Fibroblast of gingiva (primary cell): ENCODE measurements at regions not wholly inside any gene's neighbourhood (a gene's known extent, or its start where the extent isn't known, plus 50 kb on each side); places are given as distances from the start of the nearest gene placed in this dataset.
"Not testable (repeated sequence)": the region's sequence is repeated elsewhere in the genome, so short reads cannot be mapped to it uniquely, and the experiment has no call there.

Experiments
- DNase-seq: peaks from one replicate; pipeline ENCODE4 v3.0.0-alpha.2; 2011; ENCODE audit warnings: low read depth

DNA sequence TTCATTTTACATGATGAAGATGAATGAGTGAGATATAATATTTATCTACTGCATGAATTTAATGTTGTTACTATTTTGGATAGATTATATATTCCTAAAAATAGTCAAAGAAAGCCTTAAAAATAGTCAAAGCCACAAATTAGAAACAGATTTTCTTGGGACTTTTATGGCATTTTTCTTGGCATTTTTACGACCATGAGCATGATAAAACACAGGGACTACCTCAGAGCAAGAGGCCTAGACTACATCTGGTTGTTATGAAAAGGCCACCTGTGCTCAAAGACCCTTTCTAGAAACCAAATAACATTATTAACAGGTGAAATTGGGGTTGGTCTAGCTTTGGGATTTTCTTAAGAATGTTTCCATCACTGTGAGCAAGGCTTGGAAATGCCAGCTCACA is 281.0 kb downstream of the OXSM start:
- DNase-seq: no peak

DNA sequence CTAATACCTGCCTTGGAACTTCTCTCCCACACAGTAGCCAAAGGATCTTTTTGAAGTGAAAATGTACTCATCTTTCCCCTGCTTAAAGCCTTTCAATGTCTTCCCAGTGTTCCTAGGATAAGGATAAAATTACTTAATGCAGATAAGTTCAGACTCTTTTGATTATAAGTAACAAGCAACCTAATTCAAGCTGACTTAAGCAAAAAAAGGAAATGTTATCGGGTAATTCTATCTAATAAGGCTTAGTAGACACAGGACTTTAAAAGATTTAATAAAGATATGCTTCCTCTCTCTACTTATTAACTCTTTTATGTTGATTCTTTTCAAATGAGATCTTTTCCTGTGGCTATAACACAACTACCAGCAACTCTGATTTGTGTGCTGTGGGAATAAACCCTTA is 284.2 kb downstream of the OXSM start:
- DNase-seq: no peak

DNA sequence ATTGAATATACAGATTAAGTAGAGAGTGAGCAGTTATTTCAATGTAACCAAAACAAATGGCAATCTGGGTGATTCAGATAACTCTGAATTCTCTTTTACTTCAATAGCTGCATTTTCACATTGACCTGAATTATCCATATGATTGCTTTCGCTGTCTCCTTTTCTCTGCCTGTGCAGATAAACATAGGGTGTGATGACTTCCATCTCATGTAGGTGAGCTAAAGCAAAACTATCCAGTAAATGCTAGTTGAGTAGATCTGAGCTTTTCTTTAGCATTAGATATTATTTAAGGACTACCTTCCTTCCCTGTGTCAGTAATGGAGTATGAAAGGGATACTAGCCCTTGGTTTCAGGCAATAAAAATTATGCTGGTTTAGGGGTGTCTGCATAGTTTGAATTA is 288.6 kb downstream of the OXSM start:
- DNase-seq: no peak

DNA sequence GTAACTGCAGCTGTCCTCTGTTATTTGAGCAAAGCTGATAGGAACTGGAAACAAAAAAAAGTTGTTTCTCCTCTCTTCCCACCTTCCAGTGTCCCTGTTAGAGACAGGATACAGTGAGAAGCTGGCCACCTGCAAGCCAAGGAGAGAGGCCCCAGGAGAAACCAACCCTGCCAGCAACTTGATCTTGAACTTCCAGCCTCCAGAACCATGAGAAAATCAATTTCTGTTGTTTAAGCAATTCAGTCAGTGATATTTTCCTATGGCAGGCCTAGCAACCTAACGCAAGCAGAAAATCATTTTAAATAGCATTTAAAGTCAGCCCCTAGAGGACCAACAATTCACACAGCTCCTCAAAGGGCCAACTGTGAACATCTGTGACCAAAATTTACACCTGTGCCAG is 291.3 kb downstream of the OXSM start:
- no peak for DNase-seq

DNA sequence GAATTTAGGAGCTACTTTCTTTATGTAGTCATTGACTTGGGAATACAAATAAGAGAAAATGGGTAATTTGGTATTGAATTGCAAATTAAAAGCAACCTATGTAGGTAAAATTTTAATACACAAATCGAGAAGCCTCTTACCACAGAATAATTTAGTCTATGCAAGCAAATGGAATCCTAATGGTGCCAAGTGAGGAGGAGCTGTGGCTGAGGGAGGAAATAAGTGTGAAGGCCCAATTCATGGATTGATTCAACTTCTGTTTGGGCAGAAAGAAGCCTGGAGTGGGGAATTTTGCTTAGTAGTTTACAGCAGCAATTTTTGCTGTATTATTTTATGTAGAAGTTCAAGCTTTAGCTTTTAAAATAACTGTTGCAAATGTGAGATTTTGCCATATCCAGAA is 291.9 kb downstream of the OXSM start:
- DNase-seq: no peak

DNA sequence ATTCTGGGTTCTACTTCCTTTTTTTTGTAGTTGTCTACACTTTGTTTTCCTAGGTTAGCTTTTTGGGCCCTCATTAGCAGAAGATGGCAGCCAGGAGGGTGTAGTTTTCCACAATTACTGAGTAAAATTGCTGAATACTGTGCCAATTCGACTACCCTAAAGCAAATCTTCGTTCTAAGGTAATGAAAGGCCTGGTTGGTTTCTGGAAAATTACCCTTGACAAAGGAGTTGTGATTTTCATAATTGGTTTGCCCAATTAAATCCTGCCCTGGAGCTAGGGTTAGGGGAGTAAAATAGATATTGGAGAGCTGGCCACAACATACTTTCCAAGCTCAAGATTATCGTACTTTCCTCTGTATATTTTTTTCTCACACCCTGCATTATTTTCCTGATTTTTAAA is 293.0 kb downstream of the OXSM start:
- DNase-seq: no peak

DNA sequence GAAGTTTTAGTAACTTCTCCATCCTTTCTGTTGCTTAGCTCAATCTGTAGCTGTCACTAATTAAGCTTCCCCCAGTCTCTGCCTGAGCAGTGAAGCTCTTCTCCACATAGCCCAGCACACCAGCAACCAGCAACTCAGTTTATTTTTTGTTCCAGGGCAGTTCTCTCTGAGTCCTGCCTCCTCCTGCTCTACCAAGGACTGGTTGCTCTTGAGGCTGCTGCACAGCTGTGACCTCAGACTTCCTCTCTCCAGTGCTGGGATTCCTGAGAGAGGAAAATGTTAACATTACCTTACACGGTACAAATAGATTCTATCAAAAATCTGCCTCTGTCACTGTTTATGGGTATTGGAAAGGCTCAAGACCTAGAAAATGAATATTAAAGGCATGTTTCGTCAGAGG is 294.7 kb downstream of the OXSM start:
- no peak for DNase-seq

DNA sequence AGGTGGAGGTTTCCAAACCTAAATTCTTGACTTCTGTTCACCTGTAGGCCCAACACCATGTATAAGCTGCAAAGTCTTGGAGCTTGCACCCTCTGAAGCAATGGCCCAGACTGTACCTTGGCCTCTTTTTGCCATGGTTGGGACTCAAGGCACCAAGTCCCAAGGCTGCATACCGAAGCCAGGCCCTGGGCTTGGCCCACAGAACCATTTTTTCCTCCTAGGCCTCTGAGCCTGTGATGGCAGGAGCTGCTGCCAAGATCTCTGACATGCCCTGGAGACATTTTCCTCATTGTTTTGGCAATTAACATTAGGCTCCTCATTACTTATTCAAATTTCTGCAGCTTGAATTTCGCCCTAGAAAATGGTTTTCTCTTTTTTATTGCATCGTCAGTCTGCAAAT is 297.9 kb downstream of the OXSM start:
- DNase-seq: no peak

DNA sequence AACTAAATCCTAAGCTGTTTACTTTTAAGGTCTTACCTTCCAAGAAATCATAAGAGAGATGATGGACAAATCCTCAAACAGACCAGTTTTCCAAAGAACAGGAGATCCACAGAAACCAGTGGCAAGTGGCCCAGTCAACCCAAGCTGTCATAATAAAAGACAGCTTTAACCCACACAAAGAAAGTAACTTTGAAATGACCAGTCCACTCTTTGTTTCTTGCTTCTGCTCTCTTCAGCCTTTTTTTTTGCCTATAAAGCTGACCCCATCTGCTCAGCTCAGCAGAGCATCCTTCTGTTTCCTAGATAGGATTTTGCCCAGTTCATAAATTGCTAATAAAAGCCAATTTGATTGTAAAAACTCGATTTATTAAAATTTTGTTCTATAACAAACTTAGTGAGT is 299.4 kb downstream of the OXSM start:
- no peak for DNase-seq

DNA sequence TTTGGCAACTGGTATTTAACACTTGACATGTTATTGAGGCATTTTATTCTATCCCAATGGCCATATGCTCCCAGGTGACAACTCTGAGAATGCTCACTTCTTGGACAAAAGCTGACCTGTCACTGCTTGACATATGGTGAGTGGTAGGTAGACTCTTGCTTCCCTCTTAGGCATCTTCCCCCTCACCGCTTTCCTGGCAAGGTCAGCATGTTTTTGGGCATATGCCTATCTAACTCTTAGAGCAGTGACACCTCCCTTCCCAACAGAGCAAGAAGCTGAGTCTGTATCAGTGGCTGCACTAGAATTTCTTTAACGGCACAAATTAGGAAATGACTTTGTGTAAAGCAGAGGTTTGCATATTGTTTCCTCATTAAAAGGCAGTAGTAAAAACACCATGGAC is 300.7 kb downstream of the OXSM start:
- DNase-seq: no peak

DNA sequence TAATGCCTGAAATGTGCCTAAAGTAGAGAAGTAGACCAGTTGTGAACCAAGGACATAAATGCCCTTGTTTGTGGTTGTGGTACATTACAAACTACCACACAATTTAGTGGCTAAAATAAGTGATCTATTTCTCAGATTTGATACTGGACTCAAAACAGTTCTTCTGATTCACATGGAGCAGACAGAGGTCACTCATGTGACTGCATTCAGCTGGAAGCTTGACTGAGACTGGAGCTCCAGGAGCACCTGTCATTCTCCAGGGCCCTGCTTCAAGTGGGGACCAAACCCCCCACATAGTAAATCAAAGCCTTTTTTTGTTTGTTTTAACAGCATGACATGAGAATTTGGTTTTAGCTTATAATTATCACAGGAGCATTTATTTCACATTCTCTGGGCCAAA is 301.2 kb downstream of the OXSM start:
- no peak for DNase-seq

DNA sequence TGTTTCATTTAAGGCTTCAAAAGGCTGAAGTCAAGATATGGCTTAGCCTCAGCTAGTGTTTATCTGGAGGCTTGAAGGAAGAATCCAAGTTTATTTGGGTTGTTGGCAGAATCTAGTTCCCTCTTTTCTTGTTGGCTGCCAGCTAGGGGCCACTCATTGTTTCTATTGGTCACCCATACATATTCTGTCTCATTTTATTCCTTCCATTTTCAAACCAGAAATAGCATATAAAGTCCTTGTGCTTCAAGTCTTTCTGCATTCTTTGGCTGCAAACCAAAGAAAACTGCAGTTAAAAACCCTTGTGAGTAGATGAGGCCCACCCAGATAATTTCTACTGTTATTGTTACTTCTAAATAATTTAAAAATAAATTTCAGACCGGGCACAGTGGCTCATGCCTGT is 301.7 kb downstream of the OXSM start:
- DNase-seq: no peak

DNA sequence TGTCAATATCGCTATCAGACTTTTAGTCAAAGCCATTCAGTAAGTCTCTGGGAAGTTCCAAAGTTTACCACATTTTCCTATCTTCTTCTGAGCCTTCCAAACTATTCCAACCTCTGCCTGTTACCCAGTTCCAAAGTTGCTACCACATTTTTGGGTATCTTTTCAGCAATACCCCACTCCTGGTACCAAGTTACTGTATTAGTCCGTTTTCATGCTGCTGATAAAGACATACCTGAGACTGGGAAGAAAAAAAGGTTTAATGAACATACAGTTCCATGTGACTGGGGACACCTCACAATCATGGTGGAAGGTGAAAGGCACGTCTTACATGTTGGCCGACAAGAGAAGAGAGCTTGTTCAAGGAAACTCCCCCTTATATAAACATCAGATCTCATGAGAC is 307.2 kb downstream of the OXSM start:
- DNase-seq: not testable (repeated sequence)

DNA sequence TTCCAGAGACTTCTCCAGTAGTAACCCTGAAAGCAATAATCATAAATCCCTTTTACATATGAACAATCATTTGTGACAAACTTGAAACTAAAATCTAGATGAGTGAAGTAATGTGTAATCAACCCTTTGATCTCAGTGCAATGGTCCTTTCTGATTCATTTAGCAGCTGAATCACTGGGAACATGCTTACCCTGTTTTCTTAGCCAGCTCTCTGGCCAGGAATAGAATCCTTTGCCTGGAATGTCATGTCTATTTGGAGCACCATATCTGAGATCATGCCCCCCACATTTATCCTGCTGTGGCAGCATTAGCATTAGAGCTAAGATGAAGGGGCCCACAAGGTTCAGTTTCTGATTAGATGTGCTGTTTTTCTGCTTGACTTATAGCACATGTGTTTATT is 309.8 kb downstream of the OXSM start:
- no peak for DNase-seq

DNA sequence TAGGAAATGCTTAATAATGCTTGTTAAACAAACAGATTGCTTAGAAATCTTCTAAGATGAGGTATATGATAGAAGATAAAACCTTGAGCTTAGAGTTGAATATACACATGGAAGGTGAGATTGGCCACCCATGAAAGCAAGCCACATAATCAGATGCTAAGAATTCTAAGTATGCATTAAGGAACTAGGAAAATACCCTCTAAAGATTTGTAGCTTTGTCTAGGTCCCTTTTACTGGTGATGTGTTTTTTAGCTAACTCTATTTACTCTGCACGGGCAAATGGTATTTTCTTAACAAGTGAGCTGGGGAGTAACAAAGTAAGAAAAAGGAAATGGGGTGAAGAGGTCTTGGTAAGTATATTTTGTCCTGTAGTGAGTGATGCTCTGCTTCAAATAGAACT is 310.3 kb downstream of the OXSM start:
- DNase-seq: no peak

DNA sequence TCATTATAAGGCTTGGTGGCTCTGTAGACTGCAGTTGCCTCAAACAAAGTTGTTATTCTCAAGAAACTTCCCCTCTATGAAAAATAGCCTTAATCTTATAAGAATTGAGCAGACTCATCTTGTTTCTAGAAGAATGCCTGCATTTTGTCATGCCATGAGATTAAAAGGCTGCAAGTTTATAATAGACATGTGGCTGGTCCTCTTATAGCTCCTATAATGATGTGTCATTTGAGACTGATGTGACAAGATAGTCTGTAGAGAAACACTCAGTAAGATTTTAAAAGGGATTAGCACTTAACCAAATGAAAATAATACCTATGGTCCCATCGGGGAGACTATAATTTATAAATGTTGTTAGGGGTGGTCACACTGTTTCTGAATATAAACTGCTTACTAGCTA is 312.5 kb downstream of the OXSM start:
- no peak for DNase-seq

DNA sequence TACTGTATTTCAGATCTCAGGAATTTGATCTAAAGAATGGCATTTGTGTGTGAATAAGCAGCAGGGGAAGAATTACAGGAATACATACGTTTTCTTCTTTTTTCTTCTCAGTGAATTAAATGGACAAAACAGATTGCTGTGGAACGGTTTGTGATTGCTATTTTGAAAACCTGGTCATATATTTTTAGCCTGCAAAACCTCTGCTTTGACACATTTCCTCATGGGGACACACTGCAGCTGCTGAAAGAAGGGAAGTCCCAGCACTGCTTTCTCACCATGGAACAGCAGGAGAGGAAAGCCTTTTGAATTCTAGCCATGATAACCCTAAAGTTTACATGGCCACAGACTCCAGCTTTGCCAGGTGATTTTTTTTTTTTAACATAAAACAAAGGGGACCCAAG is 315.0 kb downstream of the OXSM start:
- DNase-seq: no peak

DNA sequence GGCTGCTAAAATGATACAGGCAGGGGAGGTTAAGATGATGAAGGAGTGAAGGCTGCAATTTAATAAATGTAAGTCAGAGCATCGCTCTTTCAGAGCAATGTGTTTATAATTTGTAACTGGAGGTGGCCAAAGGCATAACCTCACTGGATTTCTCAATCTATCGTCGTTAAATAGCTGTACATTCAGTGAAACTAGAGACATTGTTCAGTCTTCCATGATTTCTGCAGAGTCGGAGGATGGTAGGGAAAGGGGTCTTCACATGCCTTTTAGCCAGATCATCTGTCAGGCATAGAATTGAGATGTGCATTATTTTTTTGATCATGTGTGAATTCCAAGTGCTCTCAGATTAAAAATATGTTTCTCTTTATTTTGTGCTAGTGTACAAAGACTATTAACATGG is 315.4 kb downstream of the OXSM start:
- no peak for DNase-seq

DNA sequence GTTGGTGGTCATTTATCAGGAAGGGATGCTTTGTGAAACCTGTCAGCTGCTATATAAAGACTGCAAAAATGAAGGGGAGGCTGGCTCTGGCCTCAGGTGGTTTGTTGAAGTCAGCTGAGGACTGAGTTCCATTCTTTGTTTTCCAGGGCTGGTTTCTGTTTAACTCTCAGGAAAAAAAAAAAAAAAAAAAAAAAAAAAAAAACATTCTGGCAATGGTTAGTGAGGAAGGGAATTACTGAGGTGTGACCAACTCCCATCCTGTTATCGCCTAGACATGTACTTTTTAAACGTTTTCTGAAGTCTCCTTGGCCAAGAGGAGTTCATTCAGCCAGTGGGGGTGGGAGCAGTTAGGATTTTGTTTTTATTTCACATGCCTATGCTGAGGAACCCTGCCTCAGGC is 316.3 kb downstream of the OXSM start:
- no peak for DNase-seq

DNA sequence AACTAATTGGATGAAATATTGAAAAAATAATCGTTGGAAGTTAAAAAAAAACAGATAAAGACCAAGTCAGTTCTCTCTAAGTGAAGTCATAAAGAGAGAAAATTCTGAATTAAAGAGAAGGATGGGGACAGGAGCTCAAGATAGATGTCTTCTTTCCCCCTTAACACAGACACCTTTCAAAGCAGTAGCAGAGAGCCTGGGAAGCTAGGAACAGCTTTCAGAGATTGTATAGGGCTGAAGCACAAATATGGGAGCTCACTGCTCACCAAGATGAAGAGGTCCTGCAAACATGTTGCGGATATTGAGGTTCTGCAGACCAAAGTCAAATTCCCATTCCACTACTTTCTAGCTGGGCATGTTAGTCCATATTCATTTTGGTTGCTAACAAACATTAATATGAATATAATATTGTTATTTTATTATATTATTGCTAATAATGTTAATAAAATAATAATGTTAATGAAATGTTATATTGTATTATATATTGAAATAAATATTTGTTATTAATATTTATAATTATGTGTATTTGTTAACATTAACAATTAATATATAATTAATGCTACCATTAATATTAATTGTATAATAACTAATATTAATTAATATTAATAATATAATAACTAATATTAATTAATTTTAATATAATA is 319.1 kb downstream of the OXSM start:
- no peak for DNase-seq

DNA sequence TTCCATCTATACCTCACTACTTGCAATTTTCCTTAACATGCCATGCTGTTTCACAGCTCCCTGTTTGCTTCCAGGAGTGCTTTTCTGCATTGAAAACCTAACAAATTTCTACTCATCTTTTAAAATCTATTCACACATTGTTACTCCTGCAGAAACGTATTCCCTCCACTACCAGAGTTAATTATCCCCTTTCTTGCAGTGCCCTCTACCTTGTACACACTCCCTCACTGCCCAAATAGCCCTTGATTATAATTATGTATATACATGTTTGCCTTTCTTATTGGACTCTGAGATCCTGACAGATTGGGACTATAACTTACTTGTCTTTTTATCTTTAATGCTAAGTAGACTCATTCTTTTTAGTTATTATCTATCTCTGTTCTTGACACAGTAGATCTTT is 325.0 kb downstream of the OXSM start:
- no peak for DNase-seq

DNA sequence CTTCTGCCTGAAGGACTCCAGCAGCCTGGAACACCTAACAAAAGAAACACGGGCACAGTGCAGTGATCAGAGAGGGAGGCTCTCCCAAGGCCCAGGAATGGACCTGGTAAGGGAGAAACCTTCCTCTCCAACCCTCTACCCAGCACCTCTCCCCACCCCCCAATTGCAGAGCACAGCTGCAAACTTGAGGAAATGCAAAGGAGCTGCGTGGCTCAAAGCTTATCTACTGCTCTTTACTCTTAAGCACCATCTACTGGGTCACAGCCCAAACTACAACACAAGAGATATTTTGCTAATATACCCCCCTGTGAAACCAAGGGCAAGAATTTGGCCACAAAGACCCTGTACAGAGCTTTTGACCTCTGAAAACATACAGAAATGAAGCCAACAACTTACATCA is 328.3 kb downstream of the OXSM start:
- no peak for DNase-seq

DNA sequence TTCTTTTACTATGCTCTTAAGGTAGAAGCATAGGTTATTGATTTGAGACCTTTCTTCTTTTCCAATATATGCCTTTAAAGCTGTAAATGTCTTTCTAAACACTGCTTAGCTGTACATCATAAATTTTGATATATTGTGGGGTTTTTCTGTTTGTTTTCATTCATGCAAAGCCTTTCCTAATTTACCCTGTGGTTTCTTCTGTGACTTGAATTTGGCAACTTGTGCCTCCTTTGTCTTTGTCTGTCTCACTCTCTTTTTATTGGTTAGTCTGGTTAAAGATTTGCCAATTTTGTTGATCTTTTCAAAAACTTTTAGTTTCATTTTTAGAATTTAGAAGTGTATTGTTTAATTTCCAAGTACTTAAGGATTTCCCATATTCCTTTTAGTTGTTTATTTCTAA is 343.1 kb downstream of the OXSM start:
- DNase-seq: no peak

DNA sequence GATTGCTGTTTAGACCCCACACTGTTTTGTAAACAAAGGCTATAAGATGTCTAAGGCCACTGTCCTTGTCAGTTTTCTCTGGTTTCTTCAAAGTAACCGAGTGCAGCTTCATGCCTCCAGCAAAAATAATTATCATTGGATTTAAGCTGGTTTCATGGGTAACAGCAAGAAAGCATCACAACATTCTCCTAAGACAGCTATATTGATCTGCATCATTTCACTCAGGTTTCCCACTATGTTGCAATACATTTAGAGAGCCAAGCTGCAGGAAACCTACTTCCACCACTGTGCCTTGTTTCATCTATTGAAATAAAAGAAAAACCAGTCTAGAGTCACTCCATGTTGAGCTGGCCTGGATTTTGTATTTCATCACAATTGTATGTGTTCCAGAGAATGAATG is 351.4 kb downstream of the OXSM start:
- DNase-seq: no peak

DNA sequence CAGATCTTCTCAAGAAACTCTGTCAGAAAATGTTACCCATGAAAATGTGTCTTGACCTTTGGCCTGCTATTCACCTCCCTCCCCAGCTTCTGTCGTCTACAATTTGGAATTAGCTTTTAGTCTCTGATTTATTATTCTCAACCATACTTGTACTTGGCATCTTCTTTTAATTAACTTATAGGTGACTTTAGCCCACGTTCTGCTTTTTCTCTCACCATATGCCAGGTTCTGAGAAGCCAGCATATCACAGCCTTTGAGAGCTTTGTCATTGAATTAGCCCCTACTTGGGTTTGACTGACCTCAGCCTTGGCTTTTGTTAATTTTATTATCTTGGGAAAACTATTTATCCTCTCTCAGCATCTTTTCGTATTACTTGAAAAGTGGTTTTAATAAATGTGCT is 355.9 kb downstream of the OXSM start:
- no peak for DNase-seq
